Muscle layer of colon (tissue), 2 donors: ENCODE measurements at regions not wholly inside any gene's neighbourhood (a gene's known extent, or its start where the extent isn't known, plus 50 kb on each side); places are given as distances from the start of the nearest gene placed in this dataset.

Experiments used
- H3K27ac ChIP-seq: one replicate; pipeline ENCODE4 v1.7.0; 2013; ENCODE audit warnings: low read depth, mild to moderate bottlenecking, low read length, moderate library complexity
- H3K27me3 ChIP-seq, 2 donors: one replicate each; pipeline ENCODE4 v1.7.0; 2013; ENCODE audit warnings: low read length in 2 of 2, mild to moderate bottlenecking in 2 of 2; ENCODE audit not compliant: insufficient read depth in 2 of 2, control insufficient read depth in 1 of 2
- H3K36me3 ChIP-seq: one replicate; pipeline ENCODE4 v1.7.0; 2013; ENCODE audit warnings: mild to moderate bottlenecking, low read length; ENCODE audit not compliant: insufficient read depth
- H3K4me1 ChIP-seq: one replicate; pipeline ENCODE4 v1.7.0; 2013; ENCODE audit warnings: mild to moderate bottlenecking, low read length; ENCODE audit not compliant: insufficient read depth
- H3K4me3 ChIP-seq, 2 donors: one replicate each; pipeline ENCODE4 v1.7.0; 2013; ENCODE audit warnings: low read length in 2 of 2, low read depth in 1 of 2, mild to moderate bottlenecking in 1 of 2, moderate library complexity in 1 of 2
- H3K9ac ChIP-seq: one replicate; pipeline ENCODE4 v1.7.0; 2013; ENCODE audit warnings: low read length
- H3K9me3 ChIP-seq: one replicate; pipeline ENCODE4 v1.7.0; 2013; ENCODE audit warnings: mild to moderate bottlenecking, low read length
- donor health status: abdominal sarcoma.
- donor health status: Adenocarcinoma of cecum.

GRCh38 chr4:24279469-24279868, 304.9 kb downstream of the DHX15 start:
- H3K36me3 ChIP-seq, result no peaks in the 10 kb centered on the region
- no peaks in the 10 kb centered on the region for H3K9me3 ChIP-seq
- H3K4me3 ChIP-seq, result no peak overlapping the region
- no peaks in the 10 kb centered on the region for H3K27me3 ChIP-seq
- no peak overlapping the region for H3K9ac ChIP-seq
- H3K27ac ChIP-seq, result no peak overlapping the region
- H3K4me1 ChIP-seq, result no peaks in the 10 kb centered on the region

- Histone ChIP-seq H3K4me1 (no peaks in the 10 kb centered on the region), H3K27me3 (no peaks in the 10 kb centered on the region), H3K36me3 (no peaks in the 10 kb centered on the region), H3K4me3 (no peak overlapping the region), H3K27ac (no peak overlapping the region), H3K9ac (no peak overlapping the region), H3K9me3 (no peaks in the 10 kb centered on the region)
These were observed 305.7 kb downstream of the DHX15 start for GRCh38 chr4:24278693-24279092.

GRCh38 chr4:24274381-24274941, 309.9 kb downstream of the DHX15 start:
- H3K36me3 ChIP-seq, result no peaks in the 10 kb centered on the region

GRCh38 chr4:24273136-24273535, 311.2 kb downstream of the DHX15 start:
- Histone ChIP-seq H3K36me3 (no peaks in the 10 kb centered on the region), H3K9me3 (no peaks in the 10 kb centered on the region), H3K27me3 (no peaks in the 10 kb centered on the region), H3K4me3 (no peak overlapping the region), H3K27ac (no peak overlapping the region), H3K9ac (no peak overlapping the region), H3K4me1 (no peaks in the 10 kb centered on the region)

More at GRCh38 chr4:24274381-24274941, 309.9 kb downstream of the DHX15 start:
- Histone ChIP-seq H3K27me3 (no peaks in the 10 kb centered on the region), H3K9ac (no peak overlapping the region), H3K4me3 (no peak overlapping the region), H3K4me1 (no peaks in the 10 kb centered on the region), H3K27ac (no peak overlapping the region), H3K9me3 (no peaks in the 10 kb centered on the region)

GRCh38 chr4:24266951-24267722, 317.2 kb downstream of the DHX15 start:
- no peaks in the 10 kb centered on the region for H3K4me1 ChIP-seq

GRCh38 chr4:24265989-24266388, 318.4 kb downstream of the DHX15 start:
- Histone ChIP-seq H3K4me1 (no peaks in the 10 kb centered on the region), H3K9ac (no peak overlapping the region), H3K36me3 (no peaks in the 10 kb centered on the region), H3K27me3 (no peaks in the 10 kb centered on the region), H3K27ac (no peak overlapping the region), H3K4me3 (no peak overlapping the region), H3K9me3 (no peaks in the 10 kb centered on the region)

More at GRCh38 chr4:24266951-24267722, 317.2 kb downstream of the DHX15 start:
- Histone ChIP-seq H3K27ac (no peak overlapping the region), H3K4me3 (no peak overlapping the region), H3K9me3 (no peaks in the 10 kb centered on the region), H3K27me3 (no peaks in the 10 kb centered on the region), H3K36me3 (no peaks in the 10 kb centered on the region), H3K9ac (no peak overlapping the region)

GRCh38 chr4:24262616-24263015, 321.7 kb downstream of the DHX15 start:
- H3K9me3 ChIP-seq, result no peaks in the 10 kb centered on the region
- no peaks in the 10 kb centered on the region for H3K4me1 ChIP-seq
- no peak overlapping the region for H3K9ac ChIP-seq
- H3K27me3 ChIP-seq, result no peaks in the 10 kb centered on the region
- no peak overlapping the region for H3K4me3 ChIP-seq
- no peaks in the 10 kb centered on the region for H3K36me3 ChIP-seq
- no peak overlapping the region for H3K27ac ChIP-seq

- Histone ChIP-seq H3K36me3 (no peaks in the 10 kb centered on the region), H3K4me1 (no peaks in the 10 kb centered on the region), H3K27ac (no peak overlapping the region)
These were observed 322.3 kb downstream of the DHX15 start for GRCh38 chr4:24262084-24262483.

GRCh38 chr4:24260923-24261564, 323.3 kb downstream of the DHX15 start:
- Histone ChIP-seq H3K4me3 (no peak overlapping the region), H3K9ac (no peak overlapping the region), H3K27ac (no peak overlapping the region)

More at GRCh38 chr4:24262084-24262483, 322.3 kb downstream of the DHX15 start:
- Histone ChIP-seq H3K9ac (no peak overlapping the region), H3K9me3 (no peaks in the 10 kb centered on the region), H3K4me3 (no peak overlapping the region), H3K27me3 (no peaks in the 10 kb centered on the region)

GRCh38 chr4:24260133-24260715, 324.1 kb downstream of the DHX15 start:
- H3K27ac ChIP-seq, result no peak overlapping the region
- no peaks in the 10 kb centered on the region for H3K9me3 ChIP-seq
- H3K36me3 ChIP-seq, result no peaks in the 10 kb centered on the region
- H3K4me3 ChIP-seq, result no peak overlapping the region
- no peaks in the 10 kb centered on the region for H3K27me3 ChIP-seq
- no peak overlapping the region for H3K9ac ChIP-seq
- no peaks in the 10 kb centered on the region for H3K4me1 ChIP-seq

More at GRCh38 chr4:24260923-24261564, 323.3 kb downstream of the DHX15 start:
- Histone ChIP-seq H3K27me3 (no peaks in the 10 kb centered on the region), H3K4me1 (no peaks in the 10 kb centered on the region), H3K36me3 (no peaks in the 10 kb centered on the region), H3K9me3 (no peaks in the 10 kb centered on the region)

- Histone ChIP-seq H3K9me3 (no peaks in the 10 kb centered on the region), H3K9ac (no peak overlapping the region), H3K4me3 (no peak overlapping the region), H3K4me1 (no peaks in the 10 kb centered on the region), H3K27me3 (no peaks in the 10 kb centered on the region), H3K27ac (no peak overlapping the region), H3K36me3 (no peaks in the 10 kb centered on the region)
These were observed 327.8 kb downstream of the DHX15 start for GRCh38 chr4:24256547-24256946.
